Pancreas (tissue), 10 donors: ENCODE measurements at regions not wholly inside any gene's neighbourhood (a gene's known extent, or its start where the extent isn't known, plus 50 kb on each side); places are given as distances from the start of the nearest gene placed in this dataset.

ENCODE experiments used
- ATAC-seq, 4 donors: fragments of 200-7000 bp; cut with Tn5 transposase; one replicate each; pipeline versions ENCODE4 v1.8.0 to v1.9.1; 2020; ENCODE audit warnings: mild to moderate bottlenecking in 4 of 4, moderate library complexity in 4 of 4
- DNase-seq, 6 donors: peaks; one replicate each; pipeline ENCODE4 v3.0.0-alpha.2; 2020
- FAIRE-seq: peaks from 2 replicates; lab custom pipeline; 2012; peaks lifted over from hg19 to GRCh38; lab: Jason Lieb, UNC
- H3K27ac ChIP-seq, 4 donors: fragments of 200-600 bp; sonication (generic); 1 replicate in 3 of 4; 2 replicates in 1 of 4; pipeline versions ENCODE4 v1.5.0 to v1.8.0; 2020
- H3K27me3 ChIP-seq, 4 donors: fragments of 200-600 bp; one replicate each; pipeline ENCODE4 v1.8.0; 2021
- H3K36me3 ChIP-seq, 3 donors: fragments of 200-600 bp; sonication (generic) in 1 of 3; one replicate each; pipeline versions ENCODE4 v1.5.0 to v1.8.0; 2020 to 2021
- H3K4me1 ChIP-seq, 3 donors: fragments of 200-600 bp; one replicate each; pipeline ENCODE4 v1.8.0; 2021
- H3K4me3 ChIP-seq, 4 donors: fragments of 200-600 bp; sonication (generic) in 2 of 4; one replicate each; pipeline versions ENCODE4 v1.5.0 to v1.8.0; 2020 to 2021
- H3K9me3 ChIP-seq, 4 donors: fragments of 200-600 bp; one replicate each; pipeline ENCODE4 v1.8.0; 2021
- WGBS, 2 donors: extraction: QIAGEN DNeasy Blood & Tissue Kit; methylation state at CpG; one replicate each; pipeline ENCODE4 v1.1.7; 2013; 5-methylcytosine and 5-hydroxymethylcytosine counted together
- intact Hi-C, 3 donors: fragments of 100-400 bp; cut with DNase I; formaldehyde crosslinking; loops; one replicate each; pipeline versions ENCODE4 v1.11.1 to v1.14.2; 2022
- TF ChIP-seq, protein P1 (sequence below), 4 donors: fragments of 200-600 bp; sonication (generic) in 3 of 4; IDR thresholded peaks; one replicate each; pipeline versions ENCODE4 v1.5.0 to v1.8.0; 2021; ENCODE audit warnings: antibody characterized with exemption in 4 of 4
- donor health status: healthy with polysubstance abuse.
- donor health status: DM: no; HTN: no; CAD: no; lungs with moderate emphysema.
- donor health status: DM: no; HTN: no; CAD: no.
- donor health status: control.
- donor health status: control.
- donor health status: Bipolar disorder and iron deficiency.
- donor health status: DM: yes; HTN: yes; CAD: no.
- donor health status: DM: no; HTN: no; CAD: no.
- donor health status: DM: no; HTN: no; CAD: no.
- donor health status: DM: yes; HTN: yes; CAD: no.

DNA sequence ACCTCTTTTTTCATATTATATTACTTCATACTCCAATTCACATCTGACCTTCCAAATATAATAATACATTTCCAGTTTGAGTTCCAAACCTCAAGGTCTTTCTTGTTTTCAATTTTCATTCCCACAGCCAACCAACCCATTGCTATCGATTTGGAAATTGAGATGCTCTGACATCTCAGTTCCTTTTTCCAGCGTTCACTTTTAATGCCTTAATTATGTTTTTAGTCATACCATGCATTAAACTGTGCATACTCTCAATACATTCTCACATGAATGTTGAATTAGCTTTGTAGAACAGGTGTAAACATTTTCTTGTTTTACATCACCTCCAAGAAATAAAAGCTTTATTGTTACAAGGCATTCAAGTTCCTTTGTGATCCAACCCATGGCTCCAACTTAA lies 294.2 kb upstream of the ANO3 start:
- intact Hi-C loops, result no loop called here
- DNase-seq, result no peak
- H3K27ac ChIP-seq, result no peak overlapping the region
- no peaks in the 10 kb centered on the region for H3K9me3 ChIP-seq
- H3K27me3 ChIP-seq, result no peaks in the 10 kb centered on the region
- no peaks in the 10 kb centered on the region for H3K4me1 ChIP-seq
- no peak for FAIRE-seq
- 62 to 80% methylated on average over 2 of the region's 2 CpGs for WGBS, 2 donors
- H3K36me3 ChIP-seq, result no peaks in the 10 kb centered on the region
- TF ChIP-seq, protein P1, sequence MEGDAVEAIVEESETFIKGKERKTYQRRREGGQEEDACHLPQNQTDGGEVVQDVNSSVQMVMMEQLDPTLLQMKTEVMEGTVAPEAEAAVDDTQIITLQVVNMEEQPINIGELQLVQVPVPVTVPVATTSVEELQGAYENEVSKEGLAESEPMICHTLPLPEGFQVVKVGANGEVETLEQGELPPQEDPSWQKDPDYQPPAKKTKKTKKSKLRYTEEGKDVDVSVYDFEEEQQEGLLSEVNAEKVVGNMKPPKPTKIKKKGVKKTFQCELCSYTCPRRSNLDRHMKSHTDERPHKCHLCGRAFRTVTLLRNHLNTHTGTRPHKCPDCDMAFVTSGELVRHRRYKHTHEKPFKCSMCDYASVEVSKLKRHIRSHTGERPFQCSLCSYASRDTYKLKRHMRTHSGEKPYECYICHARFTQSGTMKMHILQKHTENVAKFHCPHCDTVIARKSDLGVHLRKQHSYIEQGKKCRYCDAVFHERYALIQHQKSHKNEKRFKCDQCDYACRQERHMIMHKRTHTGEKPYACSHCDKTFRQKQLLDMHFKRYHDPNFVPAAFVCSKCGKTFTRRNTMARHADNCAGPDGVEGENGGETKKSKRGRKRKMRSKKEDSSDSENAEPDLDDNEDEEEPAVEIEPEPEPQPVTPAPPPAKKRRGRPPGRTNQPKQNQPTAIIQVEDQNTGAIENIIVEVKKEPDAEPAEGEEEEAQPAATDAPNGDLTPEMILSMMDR (IDR thresholded peaks at IDR 0.05), result no peak
- no peak overlapping the region for H3K4me3 ChIP-seq
- ATAC-seq, result no peak

DNA sequence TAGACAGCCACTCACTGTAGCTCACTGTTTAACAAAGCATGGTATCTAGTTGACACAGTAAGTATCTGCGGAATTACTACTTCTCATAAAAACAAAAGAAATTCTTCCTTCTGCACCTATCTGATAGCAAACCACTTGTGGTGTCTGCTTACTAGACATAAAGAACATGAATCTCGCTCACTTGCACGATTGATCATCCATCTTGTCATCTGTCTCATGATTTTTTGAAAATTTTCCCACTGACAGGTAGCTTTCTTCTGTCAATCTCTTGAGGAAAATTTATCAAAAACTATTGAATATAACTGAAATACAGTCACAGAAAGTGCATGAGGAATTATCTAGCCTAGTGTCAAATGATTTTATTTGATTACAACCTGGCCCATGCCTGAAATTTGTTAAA lies 291.6 kb upstream of the ANO3 start:
- H3K27me3 ChIP-seq, result no peaks in the 10 kb centered on the region
- H3K4me1 ChIP-seq, result no peaks in the 10 kb centered on the region
- intact Hi-C loops, result no loop called here
- WGBS, 2 donors, result 58 to 59% methylated on average over 3 of the region's 3 CpGs
- DNase-seq, result no peak
- no peaks in the 10 kb centered on the region for H3K36me3 ChIP-seq
- H3K4me3 ChIP-seq, result no peak overlapping the region
- ATAC-seq, result no peak
- TF ChIP-seq, protein P1 (IDR thresholded peaks at IDR 0.05), result no peak
- H3K27ac ChIP-seq, result no peak overlapping the region
- no peak for FAIRE-seq
- no peaks in the 10 kb centered on the region for H3K9me3 ChIP-seq

GRCh38 chr11:26042113-26042512 lies 289.8 kb upstream of the ANO3 start:
- DNase-seq (peak in 1 of 6 donors; percentile 22), ATAC-seq (no peak), FAIRE-seq (no peak)
- no peaks in the 10 kb centered on the region for H3K9me3 ChIP-seq
- 67 to 80% methylated on average over 7 of the region's 7 CpGs for WGBS, 2 donors
- TF ChIP-seq, protein P1 (IDR thresholded peaks at IDR 0.05), result no peak
- no peak overlapping the region for H3K27ac ChIP-seq
- H3K27me3 ChIP-seq, result no peaks in the 10 kb centered on the region
- H3K4me1 ChIP-seq, result no peaks in the 10 kb centered on the region
- intact Hi-C loops, result no loop called here
- H3K4me3 ChIP-seq, result no peak overlapping the region
- H3K36me3 ChIP-seq, result no peaks in the 10 kb centered on the region

DNA sequence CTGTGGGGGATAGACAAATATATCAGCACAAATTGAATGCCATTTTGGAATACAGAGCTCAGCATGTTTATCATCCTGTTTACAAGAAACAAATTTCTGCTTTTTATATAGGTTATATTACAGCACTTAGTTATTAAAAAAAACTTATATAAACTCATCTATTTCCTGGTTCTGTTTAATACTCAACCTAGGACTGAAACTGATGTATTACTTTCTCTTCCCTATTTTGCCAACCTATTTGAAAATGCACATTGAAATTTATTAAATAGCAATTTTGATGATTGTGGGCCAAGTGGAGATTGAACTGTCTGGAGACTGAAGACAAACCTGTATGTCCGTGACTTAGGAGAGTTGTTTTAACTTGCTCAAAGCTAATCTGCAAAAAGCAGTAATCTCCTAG lies 288.3 kb upstream of the ANO3 start:
- H3K36me3 ChIP-seq, result no peaks in the 10 kb centered on the region
- intact Hi-C loops, result no loop called here
- DNase-seq, result no peak
- H3K27ac ChIP-seq, result no peak overlapping the region
- H3K4me1 ChIP-seq, result no peaks in the 10 kb centered on the region
- no peak for ATAC-seq
- H3K4me3 ChIP-seq, result no peak overlapping the region
- no peaks in the 10 kb centered on the region for H3K27me3 ChIP-seq
- TF ChIP-seq, protein P1 (IDR thresholded peaks at IDR 0.05), result no peak
- H3K9me3 ChIP-seq, result no peaks in the 10 kb centered on the region
- 63 to 79% methylated on average over 1 of the region's 1 CpG for WGBS, 2 donors
- no peak for FAIRE-seq

DNA sequence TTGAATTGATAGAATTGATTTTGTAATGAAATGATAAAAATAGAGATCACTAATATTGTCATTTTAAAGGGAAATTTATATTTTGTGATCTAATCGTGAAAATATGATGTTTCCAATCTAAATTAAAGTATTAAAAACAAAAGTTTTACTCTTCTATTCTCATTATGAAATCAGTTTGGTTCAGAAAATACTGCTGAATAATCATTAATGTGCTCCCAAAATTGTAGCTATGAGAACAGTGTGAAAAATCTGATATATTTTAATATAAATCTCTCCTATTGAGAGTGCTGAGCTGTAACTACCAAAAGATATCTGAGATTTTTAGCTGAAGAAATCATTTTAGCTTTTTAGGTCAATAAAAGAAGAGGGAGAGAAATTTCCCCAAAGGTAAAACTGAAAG lies 287.5 kb upstream of the ANO3 start:
- Histone ChIP-seq H3K9me3 (no peaks in the 10 kb centered on the region), H3K27me3 (no peaks in the 10 kb centered on the region), H3K4me1 (no peaks in the 10 kb centered on the region), H3K36me3 (no peaks in the 10 kb centered on the region), H3K27ac (no peak overlapping the region), H3K4me3 (no peak overlapping the region)
- WGBS, 2 donors, result 63 to 74% methylated on average over 1 of the region's 1 CpG
- peak; percentile 26 for FAIRE-seq
- TF ChIP-seq, protein P1 (IDR thresholded peaks at IDR 0.05), result no peak
- ATAC-seq, result no peak
- DNase-seq, result no peak
- intact Hi-C loops, result no loop called here
